ENCODE measurements at regions not wholly inside any gene's neighbourhood (a gene's known extent, or its start where the extent isn't known, plus 50 kb on each side); places are given as distances from the start of the nearest gene placed in this dataset.

- TF ChIP-seq TAF1 (IDR thresholded peaks at IDR 0.05; ENCODE audit: borderline replicate concordance, insufficient read depth, low read length) (no peak), POLR2AphosphoS5 (IDR thresholded peaks at IDR 0.05; ENCODE audit: low read depth, low read length) (no peak)
These were observed 149.8 kb upstream of the FOXN3 start for GRCh38 chr14:89566644-89567415.
